CD8-positive, alpha-beta memory T cell (primary cell): ENCODE measurements at regions not wholly inside any gene's neighbourhood (a gene's known extent, or its start where the extent isn't known, plus 50 kb on each side); places are given as distances from the start of the nearest gene placed in this dataset.

Experiments used
- CTCF ChIA-PET: fragments of 350-600 bp; sonication (Branson Sonifier 250); formaldehyde crosslinking; loops from one replicate; lab custom pipeline; 2021; ENCODE audit warnings: antibody characterized with exemption; lab: Charles Lee
- POLR2A ChIA-PET: fragments of 350-600 bp; sonication (Branson Sonifier 250); formaldehyde crosslinking; loops from one replicate; lab custom pipeline; 2021; ENCODE audit warnings: antibody characterized with exemption; lab: Charles Lee
- DNase-seq, 5 donors: peaks; one replicate each; pipeline versions ENCODE4 v3.0.0 to v3.0.0-alpha.2; 2020 to 2022; ENCODE audit warnings: mixed read lengths in 1 of 5
- H3K27ac ChIP-seq: one replicate; pipeline ENCODE4 v1.7.0; 2013; ENCODE audit warnings: low read depth, mild to moderate bottlenecking, low read length, moderate library complexity
- H3K27me3 ChIP-seq: 2 replicates; pipeline ENCODE4 v1.7.0; 2013; ENCODE audit warnings: low read length, mild to moderate bottlenecking; ENCODE audit not compliant: insufficient read depth, poor library complexity, severe bottlenecking
- H3K36me3 ChIP-seq: 2 replicates; pipeline ENCODE4 v1.7.0; 2013; ENCODE audit warnings: mild to moderate bottlenecking, low read length, moderate library complexity; ENCODE audit not compliant: insufficient read depth
- H3K4me1 ChIP-seq: 2 replicates; pipeline ENCODE4 v1.7.0; 2013; ENCODE audit warnings: mild to moderate bottlenecking, low read length, moderate library complexity; ENCODE audit not compliant: insufficient read depth
- H3K4me3 ChIP-seq: 2 replicates; pipeline ENCODE4 v1.7.0; 2013; ENCODE audit warnings: mild to moderate bottlenecking, low read length
- H3K9me3 ChIP-seq: 2 replicates; pipeline ENCODE4 v1.7.0; 2013; ENCODE audit warnings: mild to moderate bottlenecking, low read length
- H3K27ac Mint-ChIP-seq, 8 donors: one replicate each; pipeline ENCODE4 v1.8.0; 2020 to 2021; ENCODE audit warnings: mixed read lengths in 8 of 8, mild to moderate bottlenecking in 6 of 8, inconsistent platforms in 3 of 8, moderate library complexity in 3 of 8
- H3K27me3 Mint-ChIP-seq, 2 donors: one replicate each; pipeline ENCODE4 v1.8.0; 2020 to 2021; ENCODE audit warnings: mixed read lengths in 2 of 2, mild to moderate bottlenecking in 1 of 2, moderate library complexity in 1 of 2
- H3K36me3 Mint-ChIP-seq, 3 donors: one replicate each; pipeline ENCODE4 v1.8.0; 2020 to 2021; ENCODE audit warnings: mixed read lengths in 3 of 3, inconsistent platforms in 1 of 3, mild to moderate bottlenecking in 1 of 3
- H3K4me1 Mint-ChIP-seq, 3 donors: one replicate each; pipeline ENCODE4 v1.8.0; 2020 to 2021; ENCODE audit warnings: mixed read lengths in 3 of 3, inconsistent platforms in 1 of 3, mild to moderate bottlenecking in 1 of 3
- H3K4me3 Mint-ChIP-seq, 7 donors: one replicate each; pipeline ENCODE4 v1.8.0; 2020 to 2021; ENCODE audit warnings: mixed read lengths in 7 of 7, mild to moderate bottlenecking in 6 of 7, moderate library complexity in 4 of 7, inconsistent platforms in 2 of 7
- H3K9me3 Mint-ChIP-seq, 5 donors: one replicate each; pipeline ENCODE4 v1.8.0; 2020 to 2022; ENCODE audit warnings: mixed read lengths in 5 of 5, mild to moderate bottlenecking in 3 of 5, moderate library complexity in 2 of 5, inconsistent platforms in 1 of 5

- peaks cover 3 to 15% (median 8%) of the 10 kb centered on the region in 5 donors for H3K9me3 Mint-ChIP-seq
- Histone ChIP-seq H3K36me3 (no peaks in the 10 kb centered on the region), H3K4me1 (no peaks in the 10 kb centered on the region), H3K4me3 (no peak overlapping the region), H3K27ac (no peak overlapping the region), H3K9me3 (no peaks in the 10 kb centered on the region), H3K27me3 (no peaks in the 10 kb centered on the region)
- POLR2A ChIA-PET, result no interaction called here
- CTCF ChIA-PET, result interaction anchor here (1.0 kb wide), 1 partner anchor 9 kb away, joined by 3 read pairs; no protein-coding TSS in a partner anchor
- DNase-seq, result no peak
- no peaks in the 10 kb centered on the region for H3K27me3 Mint-ChIP-seq
- H3K27ac Mint-ChIP-seq, result no peak overlapping the region
- H3K4me1 Mint-ChIP-seq, result no peaks in the 10 kb centered on the region
- H3K4me3 Mint-ChIP-seq, result no peak overlapping the region
- H3K36me3 Mint-ChIP-seq, result no peaks in the 10 kb centered on the region
Measured at GRCh38 chr11:28763151-28763550, 655.0 kb downstream of the METTL15 start.

GRCh38 chr11:28760676-28761390 is 652.6 kb downstream of the METTL15 start:
- no peaks in the 10 kb centered on the region for H3K9me3 ChIP-seq
- no peaks in the 10 kb centered on the region for H3K4me1 ChIP-seq
- H3K4me1 Mint-ChIP-seq, result no peaks in the 10 kb centered on the region
- no peak overlapping the region for H3K4me3 ChIP-seq
- no peaks in the 10 kb centered on the region for H3K27me3 ChIP-seq
- H3K27me3 Mint-ChIP-seq, result no peaks in the 10 kb centered on the region
- no peak for DNase-seq
- no peak overlapping the region for H3K27ac Mint-ChIP-seq
- no peaks in the 10 kb centered on the region for H3K36me3 Mint-ChIP-seq
- no peaks in the 10 kb centered on the region for H3K36me3 ChIP-seq
- H3K27ac ChIP-seq, result no peak overlapping the region
- H3K9me3 Mint-ChIP-seq, result peaks cover 4 to 13% (median 8%) of the 10 kb centered on the region in 5 donors
- CTCF ChIA-PET, result no interaction called here
- POLR2A ChIA-PET, result no interaction called here
- H3K4me3 Mint-ChIP-seq, result no peak overlapping the region

DNA sequence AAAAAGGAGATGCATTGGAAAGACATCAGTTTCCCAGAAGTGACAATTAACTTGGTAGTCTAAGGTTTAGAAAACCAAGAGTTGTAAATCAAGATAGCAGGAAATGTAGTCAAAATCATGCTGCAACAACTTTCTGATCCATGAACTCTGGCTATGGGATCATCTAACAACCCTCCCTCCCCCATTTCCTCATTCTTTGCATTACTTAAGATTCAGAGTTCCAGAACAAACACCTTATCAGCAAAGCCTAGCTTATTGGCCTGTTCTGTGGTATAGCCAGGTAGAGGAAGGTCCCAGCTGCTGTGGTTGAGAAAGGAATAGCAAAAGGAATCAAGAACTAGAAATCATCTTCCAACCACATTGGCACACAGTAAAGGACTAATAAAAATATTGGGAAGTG is 651.1 kb downstream of the METTL15 start:
- POLR2A ChIA-PET, result no interaction called here
- peaks cover 0 to 11% (median 7%) of the 10 kb centered on the region in 5 donors for H3K9me3 Mint-ChIP-seq

DNA sequence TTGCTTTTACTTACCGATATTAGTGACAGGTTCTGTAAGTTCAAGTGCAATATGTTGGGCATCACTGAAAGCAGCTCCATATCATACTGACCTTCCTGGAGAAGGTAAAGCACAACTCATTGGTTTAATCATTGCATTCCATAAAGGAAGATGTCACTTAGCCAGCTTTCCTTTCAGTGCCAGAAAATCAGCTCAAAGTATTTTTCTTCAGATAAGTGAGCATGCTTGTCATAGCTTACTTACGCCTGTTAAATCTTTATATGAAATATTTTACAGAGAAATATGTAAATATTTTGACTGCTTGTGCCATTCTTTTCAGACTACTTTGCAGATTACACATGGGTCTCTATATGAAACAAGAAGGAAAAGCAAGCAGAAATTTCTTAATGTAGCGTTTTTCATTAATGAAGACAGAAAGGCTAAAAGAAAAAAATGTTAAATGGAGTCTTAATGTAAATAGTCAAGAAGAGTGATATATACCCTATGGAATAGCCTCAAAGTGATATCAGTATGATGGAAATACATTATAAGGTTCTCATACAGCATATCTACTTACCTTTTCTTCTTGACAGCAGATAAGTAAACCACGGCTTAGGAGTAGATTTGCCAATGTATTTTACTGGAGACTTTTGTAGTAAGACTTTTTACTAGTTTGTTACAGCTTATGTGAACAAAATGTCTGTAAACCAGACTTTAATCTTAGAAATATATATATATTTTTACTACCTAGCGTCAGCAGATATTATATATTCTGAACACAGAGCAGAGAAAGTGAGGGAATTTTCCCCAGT is 649.7 kb downstream of the METTL15 start:
- DNase-seq, result no peak
- no peak overlapping the region for H3K27ac ChIP-seq
- H3K4me3 Mint-ChIP-seq, result no peak overlapping the region
- no peaks in the 10 kb centered on the region for H3K36me3 ChIP-seq
- H3K4me1 ChIP-seq, result no peaks in the 10 kb centered on the region
- H3K4me1 Mint-ChIP-seq, result no peaks in the 10 kb centered on the region
- no peaks in the 10 kb centered on the region for H3K36me3 Mint-ChIP-seq
- no peaks in the 10 kb centered on the region for H3K27me3 Mint-ChIP-seq
- H3K9me3 ChIP-seq, result no peaks in the 10 kb centered on the region
- peaks cover 0 to 14% (median 8%) of the 10 kb centered on the region in 5 donors for H3K9me3 Mint-ChIP-seq
- H3K4me3 ChIP-seq, result no peak overlapping the region
- no peak overlapping the region for H3K27ac Mint-ChIP-seq
- POLR2A ChIA-PET, result no interaction called here
- H3K27me3 ChIP-seq, result no peaks in the 10 kb centered on the region
- CTCF ChIA-PET, result interaction anchor here (1.0 kb wide), 1 partner anchor 22 kb away, joined by 3 read pairs; no protein-coding TSS in a partner anchor

More for the DNA sequence above, 651.1 kb downstream of the METTL15 start:
- Mint-ChIP-seq H3K27me3 (no peaks in the 10 kb centered on the region), H3K4me1 (no peaks in the 10 kb centered on the region), H3K36me3 (no peaks in the 10 kb centered on the region), H3K4me3 (no peak overlapping the region), H3K27ac (no peak overlapping the region)
- Histone ChIP-seq H3K27me3 (no peaks in the 10 kb centered on the region), H3K36me3 (no peaks in the 10 kb centered on the region), H3K4me3 (no peak overlapping the region), H3K9me3 (no peaks in the 10 kb centered on the region), H3K27ac (no peak overlapping the region), H3K4me1 (no peaks in the 10 kb centered on the region)
- no peak for DNase-seq
- CTCF ChIA-PET, result no interaction called here

- no peak overlapping the region for H3K27ac Mint-ChIP-seq
- no peaks in the 10 kb centered on the region for H3K4me1 ChIP-seq
- peaks cover 0 to 17% (median 9%) of the 10 kb centered on the region in 5 donors for H3K9me3 Mint-ChIP-seq
- ChIA-PET CTCF (no interaction called here), POLR2A (no interaction called here)
- H3K36me3 ChIP-seq, result no peaks in the 10 kb centered on the region
- H3K27me3 ChIP-seq, result no peaks in the 10 kb centered on the region
- H3K27ac ChIP-seq, result no peak overlapping the region
- no peaks in the 10 kb centered on the region for H3K27me3 Mint-ChIP-seq
- H3K9me3 ChIP-seq, result no peaks in the 10 kb centered on the region
- no peak for DNase-seq
- no peaks in the 10 kb centered on the region for H3K4me1 Mint-ChIP-seq
- H3K4me3 Mint-ChIP-seq, result no peak overlapping the region
- H3K4me3 ChIP-seq, result no peak overlapping the region
- H3K36me3 Mint-ChIP-seq, result no peaks in the 10 kb centered on the region
Measured at GRCh38 chr11:28756977-28757376, 648.8 kb downstream of the METTL15 start.

GRCh38 chr11:28743061-28743550 is 634.9 kb downstream of the METTL15 start:
- POLR2A ChIA-PET, result no interaction called here
- no peak for DNase-seq
- Mint-ChIP-seq H3K4me1 (no peaks in the 10 kb centered on the region), H3K27ac (no peak overlapping the region), H3K9me3 (peaks cover 2 to 13% (median 10%) of the 10 kb centered on the region in 5 donors), H3K27me3 (no peaks in the 10 kb centered on the region), H3K4me3 (no peak overlapping the region), H3K36me3 (no peaks in the 10 kb centered on the region)
- H3K27ac ChIP-seq, result no peak overlapping the region
- no peaks in the 10 kb centered on the region for H3K36me3 ChIP-seq
- CTCF ChIA-PET, result no interaction called here
- H3K4me1 ChIP-seq, result no peaks in the 10 kb centered on the region
- H3K4me3 ChIP-seq, result no peak overlapping the region
- H3K27me3 ChIP-seq, result no peaks in the 10 kb centered on the region
- H3K9me3 ChIP-seq, result no peaks in the 10 kb centered on the region

GRCh38 chr11:28739489-28740280 is 631.5 kb downstream of the METTL15 start:
- CTCF ChIA-PET, result no interaction called here
- H3K4me1 Mint-ChIP-seq, result no peaks in the 10 kb centered on the region
- POLR2A ChIA-PET, result no interaction called here

More at GRCh38 chr11:28739489-28740280, 631.5 kb downstream of the METTL15 start:
- Histone ChIP-seq H3K4me3 (no peak overlapping the region), H3K4me1 (no peaks in the 10 kb centered on the region), H3K27ac (no peak overlapping the region), H3K36me3 (no peaks in the 10 kb centered on the region), H3K9me3 (no peaks in the 10 kb centered on the region), H3K27me3 (no peaks in the 10 kb centered on the region)
- Mint-ChIP-seq H3K36me3 (no peaks in the 10 kb centered on the region), H3K9me3 (peaks cover 2 to 13% (median 5%) of the 10 kb centered on the region in 5 donors), H3K27me3 (peaks cover 0 to 1% of the 10 kb centered on the region in 2 donors), H3K27ac (no peak overlapping the region), H3K4me3 (no peak overlapping the region)
- DNase-seq, result no peak
